ENCODE measurements at regions not wholly inside any gene's neighbourhood (a gene's known extent, or its start where the extent isn't known, plus 50 kb on each side); places are given as distances from the start of the nearest gene placed in this dataset.
A peak's percentile ranks its signal among the peaks of the same experiment; 100 is the strongest.
"Not testable (repeated sequence)": the region's sequence is repeated elsewhere in the genome, so short reads cannot be mapped to it uniquely, and the experiment has no call there.

GRCh38 chr6:156590482-156590881 is 186.7 kb upstream of the ARID1B start:
- Mint-ChIP-seq H3K27ac (no peak overlapping the region), H3K4me1 (no peaks in the 10 kb centered on the region), H3K36me3 (ENCODE audit: low read depth) (no peaks in the 10 kb centered on the region), H3K27me3 (peaks cover 5% of the 10 kb centered on the region), H3K9me3 (peaks cover 4% of the 10 kb centered on the region), H3K4me3 (no peak overlapping the region)
- ATAC-seq: no peak
- no peak for DNase-seq

- no peak for ATAC-seq
- no peak for DNase-seq
Observed at GRCh38 chr6:156589281-156589680, 187.9 kb upstream of the ARID1B start.

GRCh38 chr6:156587751-156588301 is 189.4 kb upstream of the ARID1B start:
- no peak overlapping the region for H3K4me3 Mint-ChIP-seq
- peaks cover 4% of the 10 kb centered on the region for H3K9me3 Mint-ChIP-seq
- H3K4me1 Mint-ChIP-seq: no peaks in the 10 kb centered on the region
- peaks cover 6% of the 10 kb centered on the region for H3K27me3 Mint-ChIP-seq
- H3K36me3 Mint-ChIP-seq (ENCODE audit: low read depth): no peaks in the 10 kb centered on the region
- ATAC-seq: no peak
- no peak overlapping the region for H3K27ac Mint-ChIP-seq
- DNase-seq: no peak

More at GRCh38 chr6:156589281-156589680, 187.9 kb upstream of the ARID1B start:
- peaks cover 6% of the 10 kb centered on the region for H3K27me3 Mint-ChIP-seq
- H3K27ac Mint-ChIP-seq: no peak overlapping the region
- no peaks in the 10 kb centered on the region for H3K36me3 Mint-ChIP-seq (ENCODE audit: low read depth)
- H3K9me3 Mint-ChIP-seq: peaks cover 4% of the 10 kb centered on the region
- no peak overlapping the region for H3K4me3 Mint-ChIP-seq
- no peaks in the 10 kb centered on the region for H3K4me1 Mint-ChIP-seq

- Mint-ChIP-seq H3K9me3 (no peaks in the 10 kb centered on the region), H3K4me3 (no peak overlapping the region), H3K27me3 (peaks cover 2% of the 10 kb centered on the region), H3K27ac (no peak overlapping the region), H3K36me3 (ENCODE audit: low read depth) (no peaks in the 10 kb centered on the region), H3K4me1 (no peaks in the 10 kb centered on the region)
- DNase-seq: no peak
- no peak for ATAC-seq
Observed at GRCh38 chr6:156587071-156587470, 190.1 kb upstream of the ARID1B start.

- no peak overlapping the region for H3K27ac Mint-ChIP-seq
- H3K4me3 Mint-ChIP-seq: no peak overlapping the region
- H3K27me3 Mint-ChIP-seq: peaks cover 2% of the 10 kb centered on the region
- H3K4me1 Mint-ChIP-seq: no peaks in the 10 kb centered on the region
- DNase-seq (no peak), ATAC-seq (no peak)
- H3K9me3 Mint-ChIP-seq: no peaks in the 10 kb centered on the region
- no peaks in the 10 kb centered on the region for H3K36me3 Mint-ChIP-seq (ENCODE audit: low read depth)
Observed at GRCh38 chr6:156585859-156586258, 191.3 kb upstream of the ARID1B start.

GRCh38 chr6:156584121-156584520 is 193.1 kb upstream of the ARID1B start:
- not testable (repeated sequence) for H3K4me1 Mint-ChIP-seq; H3K9me3 Mint-ChIP-seq; H3K36me3 Mint-ChIP-seq (ENCODE audit: low read depth); H3K4me3 Mint-ChIP-seq; DNase-seq; H3K27me3 Mint-ChIP-seq; ATAC-seq; H3K27ac Mint-ChIP-seq

GRCh38 chr6:156583083-156583482 is 194.1 kb upstream of the ARID1B start:
- peaks cover 2% of the 10 kb centered on the region for H3K27me3 Mint-ChIP-seq
- H3K9me3 Mint-ChIP-seq: peaks cover 6% of the 10 kb centered on the region
- no peak for ATAC-seq
- no peaks in the 10 kb centered on the region for H3K4me1 Mint-ChIP-seq
- no peak overlapping the region for H3K27ac Mint-ChIP-seq
- no peak overlapping the region for H3K4me3 Mint-ChIP-seq
- no peak for DNase-seq
- peaks cover 2% of the 10 kb centered on the region for H3K36me3 Mint-ChIP-seq (ENCODE audit: low read depth)

- Mint-ChIP-seq H3K9me3 (peaks cover 8% of the 10 kb centered on the region), H3K27me3 (peaks cover 2% of the 10 kb centered on the region), H3K4me3 (no peak overlapping the region)
Observed at GRCh38 chr6:156582509-156582992, 194.6 kb upstream of the ARID1B start.

GRCh38 chr6:156579564-156579963 is 197.6 kb upstream of the ARID1B start:
- H3K9me3 Mint-ChIP-seq: peaks cover 20% of the 10 kb centered on the region
- H3K4me3 Mint-ChIP-seq: no peak overlapping the region
- no peaks in the 10 kb centered on the region for H3K4me1 Mint-ChIP-seq
- peaks cover 1% of the 10 kb centered on the region for H3K27me3 Mint-ChIP-seq
- DNase-seq (no peak), ATAC-seq (no peak)
- H3K27ac Mint-ChIP-seq: no peak overlapping the region
- H3K36me3 Mint-ChIP-seq (ENCODE audit: low read depth): peaks cover 15% of the 10 kb centered on the region

More at GRCh38 chr6:156582509-156582992, 194.6 kb upstream of the ARID1B start:
- H3K27ac Mint-ChIP-seq: no peak overlapping the region
- peaks cover 3% of the 10 kb centered on the region for H3K36me3 Mint-ChIP-seq (ENCODE audit: low read depth)
- no peak for DNase-seq
- ATAC-seq: no peak
- no peaks in the 10 kb centered on the region for H3K4me1 Mint-ChIP-seq

GRCh38 chr6:156577749-156578148 is 199.4 kb upstream of the ARID1B start:
- no peak overlapping the region for H3K4me3 Mint-ChIP-seq
- peaks cover 4% of the 10 kb centered on the region for H3K27me3 Mint-ChIP-seq
- H3K4me1 Mint-ChIP-seq: no peaks in the 10 kb centered on the region
- H3K36me3 Mint-ChIP-seq (ENCODE audit: low read depth): peaks cover 15% of the 10 kb centered on the region
- ATAC-seq (no peak), DNase-seq (no peak)
- H3K9me3 Mint-ChIP-seq: peaks cover 20% of the 10 kb centered on the region
- no peak overlapping the region for H3K27ac Mint-ChIP-seq

GRCh38 chr6:156575361-156575760 is 201.8 kb upstream of the ARID1B start:
- H3K27me3 Mint-ChIP-seq: peaks cover 6% of the 10 kb centered on the region
- H3K27ac Mint-ChIP-seq: no peak overlapping the region
- DNase-seq (no peak), ATAC-seq (no peak)
- no peak overlapping the region for H3K4me3 Mint-ChIP-seq
- H3K9me3 Mint-ChIP-seq: peaks cover 20% of the 10 kb centered on the region
- no peaks in the 10 kb centered on the region for H3K4me1 Mint-ChIP-seq
- peaks cover 15% of the 10 kb centered on the region for H3K36me3 Mint-ChIP-seq (ENCODE audit: low read depth)

- no peak for DNase-seq
- Mint-ChIP-seq H3K27ac (no peak overlapping the region), H3K36me3 (ENCODE audit: low read depth) (no peaks in the 10 kb centered on the region), H3K27me3 (peaks cover 8% of the 10 kb centered on the region), H3K4me3 (no peak overlapping the region), H3K9me3 (peaks cover 2% of the 10 kb centered on the region), H3K4me1 (peaks cover 6% of the 10 kb centered on the region)
- no peak for ATAC-seq
Observed at GRCh38 chr6:156564807-156565149, 212.4 kb upstream of the ARID1B start.

GRCh38 chr6:156564127-156564806 is 212.9 kb upstream of the ARID1B start:
- H3K27me3 Mint-ChIP-seq: peaks cover 10% of the 10 kb centered on the region
- H3K4me3 Mint-ChIP-seq: no peak overlapping the region

GRCh38 chr6:156563714-156564113 is 213.5 kb upstream of the ARID1B start:
- Mint-ChIP-seq H3K9me3 (peaks cover 4% of the 10 kb centered on the region), H3K4me1 (peaks cover 6% of the 10 kb centered on the region), H3K36me3 (ENCODE audit: low read depth) (no peaks in the 10 kb centered on the region), H3K4me3 (no peak overlapping the region), H3K27me3 (peaks cover 9% of the 10 kb centered on the region), H3K27ac (no peak overlapping the region)
- no peak for DNase-seq
- ATAC-seq: no peak

More at GRCh38 chr6:156564127-156564806, 212.9 kb upstream of the ARID1B start:
- Mint-ChIP-seq H3K9me3 (peaks cover 4% of the 10 kb centered on the region), H3K4me1 (peaks cover 6% of the 10 kb centered on the region), H3K36me3 (ENCODE audit: low read depth) (no peaks in the 10 kb centered on the region), H3K27ac (no peak overlapping the region)
- ATAC-seq: peak; percentile 89
- peak; percentile 85 for DNase-seq

- H3K27ac Mint-ChIP-seq: no peak overlapping the region
- peaks cover 4% of the 10 kb centered on the region for H3K9me3 Mint-ChIP-seq
- DNase-seq (no peak), ATAC-seq (no peak)
- H3K4me1 Mint-ChIP-seq: peaks cover 6% of the 10 kb centered on the region
- peaks cover 9% of the 10 kb centered on the region for H3K27me3 Mint-ChIP-seq
- no peaks in the 10 kb centered on the region for H3K36me3 Mint-ChIP-seq (ENCODE audit: low read depth)
- H3K4me3 Mint-ChIP-seq: no peak overlapping the region
Observed at GRCh38 chr6:156562636-156563035, 214.5 kb upstream of the ARID1B start.

Measured in activated naive CD8-positive, alpha-beta T cell treated with anti-CD3 and anti-CD28 coated beads, Interleukin-2, amount 50 U/mL, for 24 hours (primary cell).